Endodermal cell (in vitro differentiated cells): ENCODE measurements at regions not wholly inside any gene's neighbourhood (a gene's known extent, or its start where the extent isn't known, plus 50 kb on each side); places are given as distances from the start of the nearest gene placed in this dataset.

Source experiments
- DNase-seq: peaks from one replicate; pipeline ENCODE4 v3.0.0-alpha.2; 2017
- H3K27ac ChIP-seq: 2 replicates; pipeline ENCODE4 v1.5.1; 2013; ENCODE audit warnings: mild to moderate bottlenecking, low read depth, low read length, moderate library complexity
- H3K27me3 ChIP-seq: 2 replicates; pipeline ENCODE4 v1.6.1; 2013; ENCODE audit warnings: mild to moderate bottlenecking, low read length, moderate library complexity; ENCODE audit not compliant: insufficient read depth, control insufficient read depth, poor library complexity, severe bottlenecking
- H3K36me3 ChIP-seq: 2 replicates; pipeline ENCODE4 v1.7.0; 2013; ENCODE audit warnings: mild to moderate bottlenecking, low read length, moderate library complexity; ENCODE audit not compliant: control insufficient read depth, insufficient read depth
- H3K4me1 ChIP-seq: one replicate; pipeline ENCODE4 v1.7.0; 2013; ENCODE audit warnings: low read length; ENCODE audit not compliant: control insufficient read depth, insufficient read depth
- H3K4me3 ChIP-seq: 2 replicates; pipeline ENCODE4 v1.5.1; 2013; ENCODE audit warnings: mild to moderate bottlenecking, low read length, moderate library complexity
- H3K9ac ChIP-seq: 2 replicates; pipeline ENCODE4 v1.6.1; 2013; ENCODE audit warnings: mild to moderate bottlenecking, low read length, moderate library complexity; ENCODE audit not compliant: poor library complexity, severe bottlenecking; ENCODE audit errors: extremely low read depth
- H3K9me3 ChIP-seq: 2 replicates; pipeline ENCODE4 v1.6.1; 2013; ENCODE audit warnings: mild to moderate bottlenecking, low read length, moderate library complexity; ENCODE audit not compliant: control insufficient read depth
- H3K27ac Mint-ChIP-seq: 2 replicates; pipeline ENCODE4 v1.8.0; 2020; ENCODE audit warnings: mixed read lengths
- H3K27me3 Mint-ChIP-seq: 2 replicates; pipeline ENCODE4 v1.8.0; 2021; ENCODE audit warnings: mild to moderate bottlenecking, mixed read lengths; ENCODE audit not compliant: insufficient read depth
- H3K36me3 Mint-ChIP-seq: 2 replicates; pipeline ENCODE4 v1.8.0; 2020; ENCODE audit warnings: low read depth, mixed read lengths
- H3K4me1 Mint-ChIP-seq: 2 replicates; pipeline ENCODE4 v1.8.0; 2020; ENCODE audit warnings: mixed read lengths
- H3K4me3 Mint-ChIP-seq: 2 replicates; pipeline ENCODE4 v1.8.0; 2020; ENCODE audit warnings: mild to moderate bottlenecking, moderate library complexity, mixed read lengths
- H3K9me3 Mint-ChIP-seq: 2 replicates; pipeline ENCODE4 v1.8.0; 2020; ENCODE audit warnings: mild to moderate bottlenecking, mixed read lengths
- CTCF ChIP-seq: fragments of 200-600 bp; sonication (generic); conservative IDR thresholded peaks from 2 replicates; pipeline ENCODE4 v1.5.0; 2021; ENCODE audit warnings: antibody characterized with exemption, mild to moderate bottlenecking
- WGBS, 2 experiments: methylation state at CpG; one replicate each; pipeline versions ENCODE4 v1.1.5 to v1.1.7; 2013; ENCODE audit warnings: missing lambda C conversion rate in 2 of 2, mixed read lengths in 1 of 2; ENCODE audit not compliant: insufficient coverage in 1 of 2, insufficient read length in 1 of 2; 5-methylcytosine and 5-hydroxymethylcytosine counted together

- WGBS, 2 experiments: 65 to 71% methylated on average over 4 of the region's 4 CpGs
- H3K4me3 Mint-ChIP-seq: no peak overlapping the region
- Histone ChIP-seq H3K27ac (no peak overlapping the region), H3K9ac (no peak overlapping the region), H3K27me3 (no peaks in the 10 kb centered on the region), H3K36me3 (no peaks in the 10 kb centered on the region), H3K4me3 (no peak overlapping the region), H3K4me1 (peaks cover 12% of the 10 kb centered on the region), H3K9me3 (peaks cover 10% of the 10 kb centered on the region)
- H3K36me3 Mint-ChIP-seq: peaks cover 5% of the 10 kb centered on the region
- H3K9me3 Mint-ChIP-seq: peaks cover 9% of the 10 kb centered on the region
- DNase-seq: peak; percentile 31
- no peak for TF ChIP-seq CTCF
- peaks cover 12% of the 10 kb centered on the region for H3K27me3 Mint-ChIP-seq
- peaks cover 21% of the 10 kb centered on the region for H3K4me1 Mint-ChIP-seq
- no peak overlapping the region for H3K27ac Mint-ChIP-seq
Measured at GRCh38 chr2:236946871-236947270, 138.8 kb upstream of the COPS8 start.

- 91 to 95% methylated on average over 3 of the region's 3 CpGs for WGBS, 2 experiments
- no peak overlapping the region for H3K4me3 Mint-ChIP-seq
- H3K4me1 ChIP-seq: peaks cover 12% of the 10 kb centered on the region
- H3K27ac ChIP-seq: no peak overlapping the region
- H3K36me3 ChIP-seq: no peaks in the 10 kb centered on the region
- no peak for TF ChIP-seq CTCF
- no peak overlapping the region for H3K9ac ChIP-seq
- DNase-seq: no peak
- H3K36me3 Mint-ChIP-seq: peaks cover 8% of the 10 kb centered on the region
- no peaks in the 10 kb centered on the region for H3K27me3 ChIP-seq
- H3K27ac Mint-ChIP-seq: no peak overlapping the region
- H3K27me3 Mint-ChIP-seq: peaks cover 12% of the 10 kb centered on the region
- peaks cover 21% of the 10 kb centered on the region for H3K4me1 Mint-ChIP-seq
- H3K9me3 Mint-ChIP-seq: peaks cover 14% of the 10 kb centered on the region
- H3K4me3 ChIP-seq: no peak overlapping the region
- peaks cover 14% of the 10 kb centered on the region for H3K9me3 ChIP-seq
Measured at GRCh38 chr2:236947294-236947693, 138.4 kb upstream of the COPS8 start.

GRCh38 chr2:236947896-236948295 lies 137.8 kb upstream of the COPS8 start:
- Histone ChIP-seq H3K27ac (no peak overlapping the region), H3K9ac (no peak overlapping the region), H3K9me3 (peaks cover 19% of the 10 kb centered on the region), H3K4me3 (no peak overlapping the region), H3K4me1 (peaks cover 12% of the 10 kb centered on the region), H3K27me3 (no peaks in the 10 kb centered on the region), H3K36me3 (no peaks in the 10 kb centered on the region)
- no peak for TF ChIP-seq CTCF
- Mint-ChIP-seq H3K4me1 (peaks cover 21% of the 10 kb centered on the region), H3K9me3 (peaks cover 17% of the 10 kb centered on the region), H3K4me3 (no peak overlapping the region), H3K27me3 (peaks cover 12% of the 10 kb centered on the region), H3K27ac (no peak overlapping the region), H3K36me3 (peaks cover 8% of the 10 kb centered on the region)
- WGBS, 2 experiments: 95 to 96% methylated on average over 7 to 9 of the region's 9 CpGs
- peak; percentile 10 for DNase-seq
